HG03039 (cell line): ENCODE measurements at regions not wholly inside any gene's neighbourhood (a gene's known extent, or its start where the extent isn't known, plus 50 kb on each side); places are given as distances from the start of the nearest gene placed in this dataset.
A peak's percentile ranks its signal among the peaks of the same experiment; 100 is the strongest.
"Not testable (repeated sequence)": the region's sequence is repeated elsewhere in the genome, so short reads cannot be mapped to it uniquely, and the experiment has no call there.

ENCODE experiments used
- ATAC-seq: cut with Tn5 transposase; IDR thresholded peaks from one replicate; pipeline ENCODE4 v1.9.1; 2021; ENCODE audit warnings: mild to moderate bottlenecking, moderate library complexity; ENCODE audit not compliant: unreplicated experiment

DNA sequence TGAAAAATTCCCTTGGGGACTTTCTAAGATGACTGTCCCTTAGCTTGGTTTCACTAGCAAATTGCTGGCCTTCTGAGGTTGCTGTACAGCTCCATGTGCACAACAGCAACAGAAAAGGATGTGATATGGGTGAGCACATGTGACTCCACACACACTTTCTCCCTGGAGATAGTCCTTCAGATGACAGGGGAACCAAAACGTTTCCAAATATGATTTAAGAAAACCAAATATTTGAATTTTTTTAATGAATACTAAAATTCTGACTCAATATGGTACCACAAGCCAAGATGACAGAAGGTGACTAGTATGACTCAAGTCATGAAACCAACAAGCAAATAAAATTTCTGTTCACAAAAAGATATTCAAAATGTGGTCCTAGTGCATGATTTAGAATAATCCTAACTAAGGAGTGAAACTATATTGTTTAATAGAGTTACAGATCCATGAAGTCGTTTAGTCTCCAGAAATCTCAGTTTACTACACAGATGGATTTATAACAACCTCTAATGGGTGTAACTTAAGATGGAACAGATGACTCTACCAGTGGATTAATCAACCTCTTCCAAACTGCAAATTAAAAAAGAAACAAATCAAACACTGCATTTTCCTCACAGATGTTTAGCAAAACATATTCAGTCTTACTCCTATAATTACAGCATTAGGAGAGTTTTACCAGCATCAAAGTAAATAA is 144.8 kb upstream of the PIK3R1 start:
- ATAC-seq = peak; percentile 87

DNA sequence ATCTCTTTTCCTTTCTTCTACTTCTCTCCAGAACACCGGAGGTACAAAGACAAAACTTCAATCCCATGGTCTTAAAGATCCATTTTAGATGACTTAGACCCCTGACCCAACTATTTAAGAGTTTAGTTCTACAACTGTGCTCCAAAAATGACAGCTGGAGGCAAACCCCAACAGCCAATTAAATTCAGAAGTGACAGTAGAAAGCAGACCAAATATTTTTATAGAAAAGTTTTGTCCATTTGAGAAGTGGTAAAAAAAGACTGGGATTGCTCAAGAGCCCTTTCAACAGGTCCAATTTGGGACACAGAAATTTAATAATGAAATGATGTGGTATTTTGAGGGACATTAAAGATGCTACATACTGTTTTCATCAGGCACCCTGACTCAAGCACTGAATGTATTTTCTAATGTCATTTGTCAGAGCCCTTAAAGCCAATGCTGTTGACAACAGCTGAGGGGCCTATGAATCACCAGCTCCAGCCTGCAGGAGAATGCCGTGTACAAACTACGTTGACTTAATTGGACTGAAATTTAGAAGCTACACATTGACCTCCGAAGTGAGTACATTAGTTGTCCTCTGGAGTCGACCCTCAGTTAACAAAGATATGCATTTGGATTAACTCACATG is 147.5 kb upstream of the PIK3R1 start:
- no peak for ATAC-seq

DNA sequence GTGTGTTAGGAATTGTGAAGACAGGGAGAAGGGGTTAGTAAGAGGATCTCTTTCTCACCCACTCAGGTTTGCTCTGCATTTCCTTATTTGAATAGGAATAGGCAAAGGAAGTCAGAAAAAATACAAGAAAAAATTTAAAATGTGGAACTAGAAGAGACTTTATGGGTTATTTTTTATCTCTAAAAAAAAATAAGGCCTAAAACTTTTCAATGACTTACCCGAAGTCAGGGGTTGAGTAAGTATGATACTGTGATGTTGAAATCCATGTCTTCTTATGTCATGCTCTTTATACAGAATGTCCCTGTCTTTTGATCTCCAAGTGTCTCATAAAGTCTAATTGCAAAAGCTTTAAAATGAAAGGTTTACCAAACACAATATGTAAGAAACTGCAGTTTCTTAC is 148.3 kb upstream of the PIK3R1 start:
- ATAC-seq = no peak

DNA sequence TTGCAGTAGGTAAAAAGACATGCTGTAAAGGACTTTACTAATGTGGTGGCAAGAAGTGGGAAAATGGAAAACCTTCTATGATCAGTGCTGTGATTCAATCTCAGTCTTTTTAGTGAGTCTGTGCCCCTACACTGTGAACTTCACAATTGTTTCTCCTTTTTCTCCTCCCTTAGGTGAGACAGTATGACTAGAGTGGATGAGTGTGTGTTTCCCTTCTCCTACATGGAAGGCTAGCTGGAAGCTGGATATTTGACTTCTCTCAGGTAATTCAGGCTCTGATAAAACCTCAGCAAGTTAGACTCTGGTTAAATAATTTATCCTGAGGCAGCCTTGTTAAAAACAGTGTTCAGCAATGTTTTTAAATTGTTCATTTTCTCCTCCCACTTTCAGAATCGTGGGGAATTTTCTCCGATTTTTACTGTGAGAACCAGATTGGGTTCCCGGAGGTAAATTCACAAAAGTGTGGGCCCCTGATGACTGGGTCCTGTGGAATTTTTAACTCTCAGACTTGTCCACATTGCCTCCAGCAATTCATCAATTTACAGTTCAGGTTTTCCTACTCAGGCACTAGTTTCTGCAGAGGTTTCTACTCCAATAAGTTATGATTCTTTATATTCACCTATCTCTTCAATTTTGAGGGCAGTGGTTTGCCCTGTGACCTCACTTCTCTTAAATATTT is 149.1 kb upstream of the PIK3R1 start:
- ATAC-seq = no peak

DNA sequence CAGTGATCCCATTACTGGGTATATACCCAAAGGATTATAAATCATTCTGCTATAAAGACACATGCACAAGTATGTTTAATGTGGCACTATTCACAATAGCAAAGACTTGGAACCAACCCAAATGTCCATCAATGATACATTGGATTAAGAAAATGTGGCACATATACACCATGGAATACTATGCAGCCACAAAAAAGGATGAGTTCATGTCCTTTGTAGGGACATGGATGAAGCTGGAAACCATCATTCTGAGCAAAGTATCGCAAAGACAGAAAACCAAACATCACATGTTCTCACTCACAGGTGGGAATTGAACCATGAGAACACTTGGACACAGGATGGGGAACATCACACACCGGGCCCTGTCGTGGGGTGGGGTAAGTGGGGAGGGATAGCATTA is 150.2 kb upstream of the PIK3R1 start:
- not testable (repeated sequence) for ATAC-seq

DNA sequence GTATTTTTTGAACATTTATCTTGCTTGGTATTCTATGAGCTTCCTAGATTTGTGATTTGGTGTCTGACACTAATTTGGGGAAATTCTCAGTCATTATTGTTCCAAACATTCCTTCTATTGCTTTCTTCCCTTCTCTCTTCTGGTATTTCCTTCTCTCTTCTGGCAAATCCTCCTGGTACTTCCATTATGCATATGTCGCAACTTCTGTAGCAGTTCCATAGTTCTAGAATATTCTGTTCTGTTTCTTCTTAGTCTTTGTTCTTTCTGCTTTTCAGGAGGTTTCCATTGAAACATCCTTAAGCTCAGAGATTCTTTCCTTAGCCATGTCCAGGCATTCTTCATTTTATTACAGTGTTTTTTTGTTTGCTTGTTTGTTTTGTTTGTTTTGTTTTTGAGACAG is 155.2 kb upstream of the PIK3R1 start:
- no peak for ATAC-seq

DNA sequence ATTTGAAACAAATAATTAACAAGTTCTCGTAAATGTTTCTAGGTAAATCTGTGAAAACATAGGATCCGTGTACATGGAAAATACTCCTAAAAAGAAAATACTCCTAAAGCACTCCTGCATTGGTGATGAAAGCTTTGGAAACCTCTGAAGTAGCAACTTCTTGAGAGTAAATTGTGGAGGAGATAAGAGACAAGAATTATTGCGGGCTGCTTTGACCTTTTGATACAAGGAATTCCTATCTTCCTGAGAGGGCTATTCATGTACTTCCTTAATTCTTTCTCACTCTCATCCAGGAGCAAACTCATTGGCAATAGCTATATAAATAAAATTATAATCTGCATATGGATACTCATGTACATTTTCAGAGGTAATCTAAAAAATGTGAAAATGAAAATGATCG is 158.4 kb upstream of the PIK3R1 start:
- ATAC-seq = no peak

DNA sequence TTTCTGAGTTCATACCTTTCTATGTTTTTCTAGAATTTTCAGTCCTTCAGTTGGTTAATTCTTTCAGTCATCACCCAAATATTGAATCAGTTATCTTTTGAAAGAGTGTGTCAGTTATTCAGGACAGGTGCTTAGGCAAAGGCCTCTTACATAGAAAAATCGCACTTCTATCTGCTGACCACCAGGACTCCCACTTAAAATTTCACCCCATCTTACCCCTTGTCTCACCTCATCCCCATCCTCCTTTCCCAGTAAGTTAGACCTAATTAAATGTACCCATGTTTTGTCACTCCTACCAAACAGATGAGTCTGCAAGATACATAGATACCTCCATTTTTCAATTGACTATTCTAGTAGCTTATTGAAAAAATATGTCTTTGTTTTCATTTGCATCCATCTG is 159.9 kb upstream of the PIK3R1 start:
- no peak for ATAC-seq

DNA sequence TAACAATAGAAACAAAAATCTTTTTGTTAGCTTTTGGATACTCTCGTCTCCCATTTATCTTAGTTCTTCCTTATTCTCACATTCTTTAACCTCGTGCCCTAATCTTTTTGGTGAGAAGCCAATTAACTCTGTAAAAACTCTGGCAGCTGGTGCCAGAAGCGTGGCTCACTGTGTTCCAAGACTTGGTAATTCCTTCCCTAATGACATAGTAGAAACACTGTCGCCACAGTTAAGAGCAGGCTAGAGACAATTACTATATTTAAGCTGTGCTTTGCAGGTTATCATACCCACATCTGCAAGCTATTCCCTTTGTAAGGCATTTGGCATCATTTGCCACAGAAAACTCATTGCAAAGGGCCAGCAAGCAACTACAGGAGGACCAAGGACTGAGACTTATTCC is 160.9 kb upstream of the PIK3R1 start:
- ATAC-seq = no peak

DNA sequence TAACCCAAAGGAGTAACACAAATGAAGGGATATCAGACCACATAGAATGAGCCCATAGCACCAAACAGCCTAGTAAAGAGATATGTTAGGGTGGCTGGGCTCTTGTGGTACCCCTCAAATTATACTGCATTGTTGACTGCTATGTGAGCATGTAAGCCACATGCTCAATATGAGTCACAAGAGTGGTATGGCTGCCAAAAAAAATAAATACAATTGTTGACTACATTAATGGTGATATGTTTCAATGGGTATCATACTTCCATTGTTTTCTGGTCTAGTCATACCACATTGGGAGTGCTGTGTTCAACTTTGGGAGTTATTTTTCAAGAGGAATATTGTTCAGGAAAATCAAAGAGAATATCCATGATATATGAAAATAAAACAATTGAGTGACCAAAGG is 162.4 kb upstream of the PIK3R1 start:
- ATAC-seq = no peak

DNA sequence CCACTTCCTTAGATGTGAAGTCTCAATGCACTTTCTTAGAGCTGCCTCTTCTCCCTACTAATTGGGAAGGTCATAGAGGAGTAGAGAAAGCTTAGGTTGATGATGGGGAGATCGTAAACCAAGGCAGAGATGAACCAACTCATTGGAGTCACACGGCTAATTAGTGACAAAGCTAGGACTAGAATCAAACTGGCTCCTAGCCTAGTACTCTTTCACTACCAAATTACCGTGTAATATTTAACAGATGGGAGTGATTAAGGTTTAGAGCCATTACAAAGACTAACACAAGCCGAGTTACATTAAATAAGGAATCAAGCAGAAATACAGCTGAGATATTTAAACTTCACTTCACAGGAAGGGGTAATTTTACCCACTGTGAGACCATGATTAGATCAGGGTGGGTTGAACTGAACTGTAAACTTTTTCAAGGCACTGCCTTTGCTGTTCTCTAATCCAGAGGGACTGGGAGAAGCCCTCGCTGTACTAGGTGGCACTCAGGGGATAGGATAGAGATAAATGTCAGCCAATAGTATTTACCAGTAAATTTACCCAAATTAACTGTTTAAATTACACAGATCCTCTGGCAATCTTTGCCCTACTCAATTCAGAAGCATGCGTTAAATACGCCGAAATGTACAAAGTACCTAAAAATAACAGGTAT is 166.4 kb upstream of the PIK3R1 start:
- ATAC-seq = no peak

DNA sequence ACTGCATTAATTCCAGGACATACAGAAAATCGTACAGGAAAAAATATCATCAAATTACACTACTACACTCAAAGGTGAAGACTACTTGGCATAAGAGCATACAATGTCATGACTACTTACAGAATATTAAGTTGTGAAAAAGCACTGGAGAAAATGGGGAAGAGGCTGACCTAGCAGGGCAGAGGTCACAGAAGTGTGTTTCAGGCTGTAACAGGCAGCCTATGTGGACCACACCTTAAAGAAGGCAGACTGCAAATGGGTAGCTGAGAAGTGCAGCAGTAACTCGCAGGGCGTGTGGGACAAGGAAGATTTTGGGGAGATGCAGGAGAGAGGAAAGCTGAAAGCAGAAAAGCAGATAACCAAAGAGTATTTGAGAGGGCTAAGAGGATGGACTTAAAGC is 167.0 kb upstream of the PIK3R1 start:
- no peak for ATAC-seq

DNA sequence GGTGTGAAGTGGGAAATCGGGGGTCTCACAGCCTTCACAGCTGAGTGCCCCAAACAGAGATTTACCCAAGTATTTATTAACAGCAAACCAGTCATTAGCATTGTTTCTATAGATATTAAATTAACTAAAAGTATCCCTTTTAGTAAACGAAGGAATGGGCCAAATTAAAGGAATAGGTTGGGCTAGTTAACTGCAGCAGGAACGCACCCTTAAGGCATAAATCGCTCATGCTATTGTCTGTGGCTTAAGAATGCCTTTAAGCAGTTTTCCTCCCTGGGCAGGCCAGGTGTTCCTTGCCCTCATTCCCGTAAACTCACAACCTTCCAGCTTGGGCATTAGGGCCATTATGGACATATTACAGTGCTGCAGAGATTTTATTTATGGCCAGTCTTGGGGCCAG is 167.5 kb upstream of the PIK3R1 start:
- not testable (repeated sequence) for ATAC-seq

DNA sequence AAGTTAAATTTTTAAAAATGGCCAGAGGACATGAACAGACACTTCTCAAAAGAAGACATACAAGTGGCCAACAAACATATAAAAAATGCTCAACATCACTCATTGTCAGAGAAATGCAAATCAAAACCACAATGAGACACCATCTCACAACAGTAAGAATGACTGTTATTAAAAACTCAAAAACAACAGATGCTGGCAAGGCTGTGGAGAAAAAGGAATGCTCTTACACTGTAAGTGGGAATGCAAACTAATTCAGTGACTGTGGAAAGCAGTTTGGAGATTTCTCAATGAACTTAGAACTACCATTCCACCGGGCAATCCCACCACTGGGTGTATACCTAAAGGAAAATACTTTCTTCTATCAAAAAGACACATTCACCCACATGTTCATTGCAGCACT is 168.5 kb upstream of the PIK3R1 start:
- ATAC-seq = no peak

DNA sequence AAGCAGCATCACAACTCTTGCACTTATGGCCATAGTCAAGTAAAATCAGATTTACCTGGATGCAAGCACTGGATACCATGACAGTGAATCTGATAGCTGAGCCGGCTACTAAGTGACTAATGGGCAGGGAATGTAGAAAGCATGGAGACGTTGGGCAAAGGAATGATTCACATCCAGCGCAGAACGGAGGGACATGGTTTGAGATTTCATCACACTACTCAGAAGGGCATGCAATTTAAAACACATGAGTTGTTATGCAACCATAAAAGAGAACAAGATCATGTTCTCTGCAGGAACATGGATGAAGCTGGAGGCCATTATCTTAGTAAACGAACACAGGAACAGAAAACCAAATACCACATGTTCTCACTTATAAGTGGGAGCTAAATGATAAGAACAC is 169.1 kb upstream of the PIK3R1 start:
- ATAC-seq = no peak

DNA sequence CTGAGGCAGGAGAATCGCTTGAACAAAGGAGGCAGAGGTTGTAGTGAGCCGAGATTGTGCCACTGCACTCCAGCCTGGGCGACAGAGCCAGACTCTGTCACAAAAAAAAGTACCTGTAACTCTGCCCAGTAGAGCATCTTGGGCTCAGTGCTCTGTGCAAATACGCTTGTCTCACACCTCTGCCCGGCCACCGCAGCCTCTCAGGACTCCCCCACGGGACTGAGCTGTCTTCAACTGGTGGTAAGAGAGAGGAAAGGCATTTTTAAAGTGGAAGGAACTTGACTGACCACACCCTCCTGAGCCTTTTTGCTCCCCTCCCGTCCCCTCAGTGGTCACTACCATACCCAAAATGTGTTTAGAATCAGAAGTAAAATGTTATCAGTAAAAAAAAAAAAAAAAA is 174.3 kb upstream of the PIK3R1 start:
- ATAC-seq = peak; percentile 85

DNA sequence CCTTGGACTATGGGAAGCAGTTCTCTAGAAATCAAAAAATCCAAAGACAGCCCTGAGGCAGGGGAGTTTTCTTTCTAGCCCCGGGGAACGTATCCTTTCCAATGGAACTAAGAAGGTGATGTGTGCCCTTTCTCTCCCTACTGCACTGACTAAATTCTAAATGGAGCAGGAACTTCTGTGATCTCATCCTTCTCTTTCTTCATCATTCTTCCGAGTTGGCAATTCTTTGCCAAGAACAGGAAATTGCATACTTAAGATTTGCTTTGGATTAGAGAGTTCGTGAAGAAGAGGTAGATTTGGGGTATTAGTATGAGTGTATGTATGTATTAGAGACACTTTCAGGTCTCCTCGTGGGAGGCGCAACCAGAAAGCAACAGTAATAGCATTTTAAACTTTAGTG is 178.0 kb upstream of the PIK3R1 start:
- ATAC-seq = no peak

DNA sequence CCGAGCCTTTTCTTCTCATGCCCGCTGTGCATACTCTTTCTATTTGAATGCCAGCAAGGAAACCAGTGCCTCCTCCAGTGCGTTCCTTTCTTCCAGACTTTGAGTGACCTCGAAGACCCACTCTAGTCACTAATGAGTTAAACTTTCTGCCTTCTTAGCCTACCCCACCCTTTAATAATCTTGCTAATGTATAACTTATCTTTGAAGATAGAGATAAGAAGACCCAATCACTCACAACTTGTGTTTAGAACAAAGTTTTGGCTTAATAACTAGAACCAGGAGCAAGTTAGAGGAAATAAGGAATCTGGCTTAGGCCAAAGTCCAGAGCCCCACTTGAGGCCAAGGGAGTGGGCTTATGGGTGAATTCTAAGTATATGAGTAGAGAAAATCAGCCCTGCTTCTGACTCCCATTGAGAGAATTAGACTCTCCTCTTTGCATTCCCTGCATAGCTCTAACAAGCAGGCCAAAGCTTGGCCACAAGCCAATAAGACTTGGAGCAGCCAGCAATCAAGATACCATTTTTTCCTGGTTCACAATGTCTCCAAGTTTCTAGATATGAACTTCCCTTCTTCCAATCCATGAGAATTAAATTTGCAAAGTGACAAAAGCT is 181.5 kb upstream of the PIK3R1 start:
- no peak for ATAC-seq

DNA sequence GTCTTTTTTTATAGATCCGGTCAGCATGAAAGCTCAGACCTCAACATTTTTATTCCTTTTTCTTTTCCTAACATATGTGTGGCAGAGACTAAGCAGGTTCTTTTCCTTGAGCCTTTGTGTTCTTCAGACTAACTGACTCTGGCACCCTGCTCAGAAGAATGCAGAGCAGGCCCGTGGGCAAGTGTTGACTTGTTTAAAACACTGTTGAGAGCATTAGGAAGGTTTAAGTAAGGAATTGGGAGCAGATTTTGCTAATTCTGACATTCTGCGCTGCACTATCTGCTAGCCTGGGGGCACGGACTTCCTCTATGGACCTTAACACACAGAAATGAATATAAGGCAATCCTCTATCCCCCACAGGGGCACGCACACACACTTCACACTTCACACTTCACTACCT is 182.5 kb upstream of the PIK3R1 start:
- ATAC-seq = no peak

DNA sequence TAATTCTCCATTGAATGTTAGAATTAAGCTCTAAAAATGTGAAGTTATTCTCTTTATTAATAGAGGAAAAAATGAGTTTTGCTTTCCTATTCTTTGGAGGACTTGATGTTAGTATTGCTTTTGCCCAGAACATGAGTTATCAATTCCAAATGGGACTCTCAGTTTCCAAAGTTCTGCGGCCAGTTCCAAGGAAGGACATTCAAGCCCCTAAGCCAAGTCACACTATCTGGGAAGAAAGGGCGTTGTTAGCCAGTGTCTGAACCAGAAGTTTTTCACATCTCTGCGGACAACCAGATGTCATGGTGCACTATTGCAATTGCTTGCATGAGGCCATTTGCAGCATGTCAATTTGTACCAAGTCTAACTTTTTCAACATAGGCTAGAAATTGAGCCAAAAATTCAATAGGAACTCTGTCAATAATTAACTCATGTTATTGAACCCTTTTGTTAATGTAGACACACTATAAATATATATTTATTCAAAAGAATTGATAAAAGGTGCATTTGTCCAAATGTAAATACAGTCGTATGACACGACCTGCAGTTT is 183.3 kb upstream of the PIK3R1 start:
- no peak for ATAC-seq

DNA sequence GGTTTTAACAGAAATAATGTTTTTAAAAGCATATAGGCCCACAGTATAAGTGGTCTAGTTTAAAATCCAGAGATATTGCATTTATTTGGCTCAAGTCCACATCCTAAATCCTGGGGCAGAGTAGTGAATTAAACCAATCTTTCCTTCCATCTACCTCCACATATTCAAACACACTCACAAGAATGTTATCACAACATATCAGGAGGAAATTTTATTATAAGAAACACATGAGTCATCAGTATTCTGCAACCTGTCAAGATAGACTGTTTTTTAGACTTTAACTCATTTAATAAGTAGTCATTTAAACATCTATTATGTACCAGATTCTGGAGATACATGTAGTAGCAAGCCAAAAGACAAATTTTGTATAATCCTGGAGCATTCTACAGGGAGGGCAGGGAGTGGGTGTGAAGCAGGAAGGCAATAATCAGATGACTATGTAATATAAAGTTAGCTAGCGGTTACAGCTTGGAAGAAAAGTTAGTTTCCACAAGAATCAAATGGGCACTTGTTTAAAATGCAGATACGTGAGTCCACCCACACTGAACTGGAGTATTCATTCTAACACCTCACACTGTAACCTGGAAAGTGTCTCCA is 187.3 kb upstream of the PIK3R1 start:
- no peak for ATAC-seq
